ENCODE measurements at regions not wholly inside any gene's neighbourhood (a gene's known extent, or its start where the extent isn't known, plus 50 kb on each side); places are given as distances from the start of the nearest gene placed in this dataset.

- TF ChIP-seq, protein P1, sequence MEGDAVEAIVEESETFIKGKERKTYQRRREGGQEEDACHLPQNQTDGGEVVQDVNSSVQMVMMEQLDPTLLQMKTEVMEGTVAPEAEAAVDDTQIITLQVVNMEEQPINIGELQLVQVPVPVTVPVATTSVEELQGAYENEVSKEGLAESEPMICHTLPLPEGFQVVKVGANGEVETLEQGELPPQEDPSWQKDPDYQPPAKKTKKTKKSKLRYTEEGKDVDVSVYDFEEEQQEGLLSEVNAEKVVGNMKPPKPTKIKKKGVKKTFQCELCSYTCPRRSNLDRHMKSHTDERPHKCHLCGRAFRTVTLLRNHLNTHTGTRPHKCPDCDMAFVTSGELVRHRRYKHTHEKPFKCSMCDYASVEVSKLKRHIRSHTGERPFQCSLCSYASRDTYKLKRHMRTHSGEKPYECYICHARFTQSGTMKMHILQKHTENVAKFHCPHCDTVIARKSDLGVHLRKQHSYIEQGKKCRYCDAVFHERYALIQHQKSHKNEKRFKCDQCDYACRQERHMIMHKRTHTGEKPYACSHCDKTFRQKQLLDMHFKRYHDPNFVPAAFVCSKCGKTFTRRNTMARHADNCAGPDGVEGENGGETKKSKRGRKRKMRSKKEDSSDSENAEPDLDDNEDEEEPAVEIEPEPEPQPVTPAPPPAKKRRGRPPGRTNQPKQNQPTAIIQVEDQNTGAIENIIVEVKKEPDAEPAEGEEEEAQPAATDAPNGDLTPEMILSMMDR (IDR thresholded peaks at IDR 0.05), result no peak
- no peak for TF ChIP-seq POLR2A (IDR thresholded peaks at IDR 0.05)
These were observed 395.9 kb upstream of the PODXL start for GRCh38 chr7:131952365-131952764.
